Stromal cell of bone marrow (primary cell): ENCODE measurements at regions not wholly inside any gene's neighbourhood (a gene's known extent, or its start where the extent isn't known, plus 50 kb on each side); places are given as distances from the start of the nearest gene placed in this dataset.

ENCODE experiments used
- DNase-seq: peaks from one replicate; pipeline ENCODE4 v3.0.0-alpha.2; 2012; ENCODE audit warnings: low read depth

- DNase-seq, result no peak
Observed at GRCh38 chr5:3736466-3736865, 140.8 kb downstream of the IRX1 start.

DNA sequence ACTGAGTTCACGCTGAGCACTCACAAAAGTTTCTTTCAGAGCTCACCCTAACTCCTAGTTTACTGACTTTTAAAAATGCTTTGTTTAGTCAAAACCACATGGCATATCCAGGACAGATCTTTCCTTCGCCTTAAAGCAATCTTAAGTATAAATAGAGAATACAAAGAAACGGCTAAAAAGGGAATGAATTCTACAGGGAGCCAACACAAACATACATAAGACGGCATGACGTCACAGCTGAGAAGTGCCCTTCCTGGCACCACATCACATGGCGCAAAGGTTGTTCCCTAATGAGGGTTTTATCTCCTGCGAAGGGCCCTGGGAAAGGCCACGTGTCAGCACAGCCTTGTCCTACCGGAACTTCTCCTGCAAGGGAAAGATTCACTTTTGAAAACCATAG, 141.3 kb downstream of the IRX1 start:
- DNase-seq, result no peak

DNA sequence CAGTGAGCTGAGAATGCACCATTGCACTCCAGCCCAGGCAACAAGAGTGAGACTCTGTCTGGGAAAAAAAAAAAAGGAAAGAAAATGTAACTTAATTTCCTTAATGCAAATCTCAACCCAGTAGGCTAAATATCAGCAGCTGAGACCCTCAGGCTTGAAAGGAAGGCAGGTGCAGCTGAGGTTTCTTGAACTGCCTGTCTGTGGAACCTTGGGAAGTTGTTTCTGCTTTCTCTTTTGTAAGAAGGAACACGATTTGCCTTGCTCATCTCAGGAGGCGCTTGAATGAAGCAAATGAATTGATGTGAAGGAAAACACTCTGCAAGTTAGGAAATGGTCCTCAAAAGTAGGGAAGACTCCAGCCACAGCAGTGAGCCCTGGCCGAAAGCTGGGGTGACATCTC, 143.3 kb downstream of the IRX1 start:
- DNase-seq, result no peak

- DNase-seq, result no peak
Observed at GRCh38 chr5:3740546-3741373, 145.1 kb downstream of the IRX1 start.

GRCh38 chr5:3741374-3741770, 145.7 kb downstream of the IRX1 start:
- no peak for DNase-seq

DNA sequence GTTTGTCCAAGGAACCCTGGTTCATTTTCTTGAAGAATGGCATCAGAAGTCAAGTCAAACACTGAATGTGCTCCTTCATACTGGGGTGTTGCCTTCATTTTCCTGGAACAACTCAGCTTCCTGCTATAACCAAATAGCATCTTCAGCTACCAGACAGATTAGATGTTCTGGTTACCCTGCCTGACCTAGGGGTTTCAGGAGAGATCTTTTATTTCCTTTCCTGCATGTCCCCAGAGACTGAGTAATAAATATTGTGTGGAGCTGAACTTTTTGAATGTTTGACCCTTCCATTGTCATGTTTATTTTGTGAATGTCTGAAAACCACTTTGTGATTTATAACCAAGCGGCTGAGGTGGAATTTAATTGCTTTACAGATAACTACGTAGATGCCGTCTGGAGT, 147.1 kb downstream of the IRX1 start:
- DNase-seq, result no peak

DNA sequence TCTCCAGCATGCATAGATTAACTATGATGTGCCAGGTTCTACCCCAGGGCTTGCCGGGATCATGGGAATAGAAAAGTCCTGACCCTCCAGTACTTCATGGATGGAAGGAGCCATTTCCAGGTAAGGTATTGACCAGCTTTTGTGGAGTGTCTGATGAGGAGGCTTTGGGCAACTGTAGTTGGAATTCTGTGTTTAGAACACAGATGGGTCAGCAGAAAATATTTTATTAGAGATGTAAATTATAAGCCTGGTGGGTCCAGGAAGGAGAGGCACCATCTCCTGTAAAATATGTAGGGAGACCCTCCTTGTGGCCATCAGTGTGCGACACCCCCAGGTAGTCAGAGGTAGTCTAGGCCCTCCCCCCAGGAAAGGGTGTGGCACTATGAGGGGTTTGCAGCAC, 156.2 kb downstream of the IRX1 start:
- no peak for DNase-seq

DNA sequence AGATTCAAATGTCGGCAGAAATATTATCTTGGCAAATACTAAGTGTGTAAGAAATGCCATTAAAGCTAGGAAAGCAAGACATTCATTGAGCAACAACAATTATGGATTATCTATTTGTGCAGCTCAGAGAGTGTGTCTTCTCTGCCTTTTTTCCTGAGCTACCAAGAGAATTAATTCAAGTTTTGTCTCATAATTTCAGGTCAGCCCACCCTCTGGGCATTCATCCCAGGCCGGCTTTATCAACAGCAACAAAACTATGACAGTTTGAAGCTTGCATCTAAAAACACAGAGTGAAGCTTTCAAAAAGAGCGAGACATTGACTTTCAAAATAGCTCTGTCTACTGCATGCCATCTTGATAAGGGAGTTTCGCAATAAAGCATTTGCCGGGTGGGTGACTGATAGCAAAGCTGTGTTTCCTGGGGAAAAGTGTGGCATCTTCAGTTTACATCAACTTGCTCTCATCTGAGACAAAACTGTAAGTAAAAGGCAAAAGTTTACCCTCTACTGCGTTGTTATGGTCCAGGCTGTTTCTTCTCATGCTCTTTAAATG, 182.4 kb downstream of the IRX1 start:
- DNase-seq, result no peak

GRCh38 chr5:3778945-3779344, 183.3 kb downstream of the IRX1 start:
- no peak for DNase-seq

GRCh38 chr5:3780278-3780677, 184.6 kb downstream of the IRX1 start:
- no peak for DNase-seq

DNA sequence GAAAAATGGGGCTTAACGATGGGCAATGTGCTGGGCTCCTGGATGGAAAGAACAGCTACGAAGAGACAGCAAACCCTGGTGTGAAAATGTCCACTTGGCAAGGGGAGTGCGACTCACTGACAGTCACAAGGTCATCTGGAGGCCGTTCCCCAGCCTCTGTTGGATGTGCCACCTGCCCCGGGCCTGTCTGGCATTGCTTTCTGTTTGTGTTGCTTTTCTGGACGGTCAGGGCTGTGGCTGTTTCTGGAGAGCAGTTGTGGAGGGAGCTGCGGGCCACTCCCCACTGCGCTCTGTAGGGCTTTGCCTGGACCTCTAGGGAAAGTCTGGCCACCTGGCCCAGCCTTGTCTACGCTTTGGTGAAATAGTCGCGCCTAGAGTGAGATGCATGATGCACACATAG, 185.3 kb downstream of the IRX1 start:
- no peak for DNase-seq

GRCh38 chr5:3784854-3785253, 189.2 kb downstream of the IRX1 start:
- DNase-seq, result no peak

GRCh38 chr5:3786165-3786564, 190.5 kb downstream of the IRX1 start:
- DNase-seq, result no peak

- no peak for DNase-seq
Observed at GRCh38 chr5:3786891-3787430, 191.3 kb downstream of the IRX1 start.

DNA sequence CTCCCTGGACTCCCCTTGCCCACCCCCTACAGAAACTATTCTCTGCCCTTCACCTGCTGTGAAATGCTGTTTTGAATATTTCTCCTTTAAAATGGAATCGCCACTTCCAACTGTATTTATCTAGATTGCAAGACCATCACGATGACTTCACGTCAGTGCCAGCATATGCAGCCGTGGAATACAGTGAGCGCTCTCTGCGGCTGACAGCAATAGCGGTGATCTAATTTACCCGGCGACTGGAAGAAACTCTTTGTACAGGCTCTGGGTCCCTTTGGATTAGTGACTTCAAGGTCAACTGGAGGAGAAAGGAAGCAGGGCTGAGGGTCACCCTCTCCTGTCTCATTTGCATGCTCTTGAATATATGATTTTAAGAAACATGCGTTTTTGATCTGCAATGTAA, 192.0 kb downstream of the IRX1 start:
- DNase-seq, result no peak

DNA sequence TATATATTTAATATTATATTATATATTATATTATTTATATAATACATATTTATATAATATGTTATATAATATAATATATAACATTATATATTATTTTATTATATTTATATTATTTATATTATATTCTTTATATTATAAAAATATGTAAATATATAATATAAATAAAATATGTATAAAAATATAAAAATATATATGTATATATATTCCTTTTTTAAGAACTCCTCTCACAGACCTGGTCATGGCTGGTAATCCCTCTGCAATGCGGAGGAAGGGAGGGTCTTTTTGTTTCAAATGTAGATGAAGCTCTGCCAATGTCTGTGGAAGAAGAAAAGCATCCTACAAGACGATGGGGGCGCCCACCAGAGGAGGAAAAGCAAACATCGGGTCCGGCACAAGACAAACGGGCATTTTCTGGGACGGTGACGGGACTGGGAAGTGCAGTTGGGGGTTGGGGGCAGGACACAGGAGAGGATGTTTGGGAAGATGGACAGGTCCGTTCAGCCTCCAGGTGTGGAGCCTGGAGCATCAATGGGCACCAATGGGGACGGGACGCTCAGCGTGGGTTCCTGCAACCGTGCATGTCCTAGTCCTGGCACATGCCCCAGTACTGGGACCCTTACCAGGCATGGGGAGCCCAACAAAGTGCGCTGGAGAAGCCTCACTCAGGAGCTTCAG, 194.0 kb downstream of the IRX1 start:
- DNase-seq, result no peak

- DNase-seq, result no peak
Observed at GRCh38 chr5:3793162-3793561, 197.5 kb downstream of the IRX1 start.

- DNase-seq, result no peak
Observed at GRCh38 chr5:3794611-3795010, 199.0 kb downstream of the IRX1 start.

GRCh38 chr5:3796736-3797135, 201.1 kb downstream of the IRX1 start:
- no peak for DNase-seq

GRCh38 chr5:3801967-3802366, 206.3 kb downstream of the IRX1 start:
- no peak for DNase-seq

DNA sequence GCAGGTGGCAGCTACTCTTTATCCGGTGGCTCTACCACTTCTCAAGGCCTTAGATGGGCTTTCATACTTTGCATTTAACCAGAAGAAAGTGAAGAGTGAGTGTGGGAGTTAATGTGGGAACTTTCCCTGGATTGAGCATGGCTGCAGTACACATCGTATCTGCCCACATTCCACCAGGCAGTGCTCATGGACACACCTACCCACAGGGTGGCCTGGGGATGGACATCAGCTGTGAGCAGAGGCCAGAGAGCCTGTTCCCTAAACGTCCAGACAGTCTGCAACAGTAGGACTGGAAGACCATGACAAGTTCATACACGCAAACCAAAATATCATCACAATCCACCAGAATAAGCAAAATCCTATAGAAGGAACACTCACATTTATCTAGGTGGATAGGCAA, 213.8 kb downstream of the IRX1 start:
- no peak for DNase-seq

- no peak for DNase-seq
Observed at GRCh38 chr5:3811116-3811515, 215.5 kb downstream of the IRX1 start.

DNA sequence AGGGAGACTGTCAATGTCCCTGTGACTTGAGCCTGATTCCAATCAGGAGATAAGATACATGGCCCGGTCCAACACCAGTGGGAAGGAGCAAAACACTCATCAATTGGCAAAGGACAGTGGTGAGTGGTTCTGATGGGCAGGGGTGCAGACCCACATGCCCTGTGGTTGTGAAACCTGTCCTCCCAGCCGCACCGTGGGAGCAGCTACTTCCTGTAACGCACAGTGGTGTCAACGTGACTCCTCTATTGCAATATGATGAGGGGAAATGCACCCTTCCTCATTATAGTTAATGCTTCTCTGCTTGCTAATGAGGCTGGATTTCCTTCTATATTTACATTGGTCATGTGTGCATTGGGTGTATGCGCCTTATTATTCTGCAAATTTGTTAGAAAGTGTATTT, 223.0 kb downstream of the IRX1 start:
- no peak for DNase-seq
